GM12872 (cell line): ENCODE measurements at regions not wholly inside any gene's neighbourhood (a gene's known extent, or its start where the extent isn't known, plus 50 kb on each side); places are given as distances from the start of the nearest gene placed in this dataset.

ENCODE experiments used
- TF ChIP-seq, protein P1 (sequence below): IDR thresholded peaks from 3 replicates; pipeline ENCODE4 v1.5.1; 2011; ENCODE audit warnings: low read depth, mild to moderate bottlenecking, low read length, moderate library complexity; ENCODE audit not compliant: insufficient read depth

DNA sequence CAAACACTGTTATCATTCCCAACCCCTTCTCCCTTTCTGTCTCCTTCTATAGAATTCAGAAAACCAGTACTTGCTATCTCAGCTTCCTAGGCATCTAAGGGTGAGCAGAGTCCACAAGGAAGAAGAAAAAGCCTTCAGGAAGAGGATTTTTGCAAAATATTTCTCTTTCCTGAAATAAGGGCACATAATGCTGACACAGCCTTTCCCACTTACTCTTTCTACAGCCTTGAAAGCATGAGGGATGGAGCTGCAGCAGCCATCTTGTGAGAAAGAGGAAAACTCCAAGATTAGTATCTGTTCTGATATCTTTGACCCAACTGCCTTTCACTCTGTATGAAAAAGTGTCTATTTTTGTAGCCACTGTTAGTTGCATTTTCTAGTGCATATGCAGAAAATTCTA, 826.2 kb downstream of the KCNMA1 start:
- TF ChIP-seq, protein P1, sequence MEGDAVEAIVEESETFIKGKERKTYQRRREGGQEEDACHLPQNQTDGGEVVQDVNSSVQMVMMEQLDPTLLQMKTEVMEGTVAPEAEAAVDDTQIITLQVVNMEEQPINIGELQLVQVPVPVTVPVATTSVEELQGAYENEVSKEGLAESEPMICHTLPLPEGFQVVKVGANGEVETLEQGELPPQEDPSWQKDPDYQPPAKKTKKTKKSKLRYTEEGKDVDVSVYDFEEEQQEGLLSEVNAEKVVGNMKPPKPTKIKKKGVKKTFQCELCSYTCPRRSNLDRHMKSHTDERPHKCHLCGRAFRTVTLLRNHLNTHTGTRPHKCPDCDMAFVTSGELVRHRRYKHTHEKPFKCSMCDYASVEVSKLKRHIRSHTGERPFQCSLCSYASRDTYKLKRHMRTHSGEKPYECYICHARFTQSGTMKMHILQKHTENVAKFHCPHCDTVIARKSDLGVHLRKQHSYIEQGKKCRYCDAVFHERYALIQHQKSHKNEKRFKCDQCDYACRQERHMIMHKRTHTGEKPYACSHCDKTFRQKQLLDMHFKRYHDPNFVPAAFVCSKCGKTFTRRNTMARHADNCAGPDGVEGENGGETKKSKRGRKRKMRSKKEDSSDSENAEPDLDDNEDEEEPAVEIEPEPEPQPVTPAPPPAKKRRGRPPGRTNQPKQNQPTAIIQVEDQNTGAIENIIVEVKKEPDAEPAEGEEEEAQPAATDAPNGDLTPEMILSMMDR: no peak

DNA sequence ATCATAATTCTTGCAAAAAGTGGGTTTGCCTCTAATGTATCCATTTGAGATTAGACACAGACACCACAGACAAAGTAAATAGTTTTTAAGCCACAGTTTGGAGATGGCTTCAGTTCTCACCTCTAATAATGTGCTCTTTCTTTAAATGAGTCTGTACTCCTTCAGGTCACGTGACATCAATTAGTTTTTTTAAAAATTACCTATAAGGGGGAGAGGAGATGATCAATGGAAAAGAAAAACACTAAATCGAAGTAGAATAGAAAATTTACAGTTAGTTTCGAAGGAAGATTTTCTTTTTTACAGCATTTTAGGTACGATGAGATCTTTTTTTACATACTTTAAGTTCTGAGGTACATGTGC, 849.2 kb downstream of the KCNMA1 start:
- TF ChIP-seq, protein P1: no peak

DNA sequence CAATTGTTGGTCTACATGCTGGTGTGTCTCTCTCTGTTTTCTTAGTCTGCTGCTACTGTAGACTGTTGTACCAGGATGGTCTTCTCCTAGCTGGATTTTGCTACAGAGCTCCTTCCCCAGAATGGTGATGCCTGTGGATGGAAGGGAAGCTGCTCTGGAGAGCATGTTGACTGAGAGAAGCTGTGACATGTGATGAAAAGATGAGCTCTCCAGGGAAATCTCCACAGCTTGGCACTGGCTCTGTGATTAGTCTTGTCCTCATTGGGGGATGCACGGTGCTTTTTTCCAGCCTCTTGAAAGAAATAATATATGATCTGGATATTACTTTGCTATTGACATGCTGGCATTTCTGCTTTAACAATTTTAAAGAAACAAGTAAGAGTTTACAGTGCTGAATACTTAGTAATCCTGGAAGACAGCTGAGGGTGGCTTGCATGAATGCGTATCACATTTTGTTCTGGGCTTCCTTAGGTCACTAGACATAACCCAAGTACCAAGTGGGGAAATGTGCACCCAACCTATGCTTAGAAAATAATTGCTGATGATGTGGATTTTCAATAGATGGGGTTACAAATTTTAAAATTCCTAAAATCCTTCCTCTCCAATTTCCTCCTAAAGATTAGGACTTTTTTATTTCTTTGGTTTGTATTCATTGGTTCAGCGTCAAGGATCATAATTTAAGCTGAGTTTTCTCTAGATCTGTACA, 849.7 kb downstream of the KCNMA1 start:
- TF ChIP-seq, protein P1: no peak

DNA sequence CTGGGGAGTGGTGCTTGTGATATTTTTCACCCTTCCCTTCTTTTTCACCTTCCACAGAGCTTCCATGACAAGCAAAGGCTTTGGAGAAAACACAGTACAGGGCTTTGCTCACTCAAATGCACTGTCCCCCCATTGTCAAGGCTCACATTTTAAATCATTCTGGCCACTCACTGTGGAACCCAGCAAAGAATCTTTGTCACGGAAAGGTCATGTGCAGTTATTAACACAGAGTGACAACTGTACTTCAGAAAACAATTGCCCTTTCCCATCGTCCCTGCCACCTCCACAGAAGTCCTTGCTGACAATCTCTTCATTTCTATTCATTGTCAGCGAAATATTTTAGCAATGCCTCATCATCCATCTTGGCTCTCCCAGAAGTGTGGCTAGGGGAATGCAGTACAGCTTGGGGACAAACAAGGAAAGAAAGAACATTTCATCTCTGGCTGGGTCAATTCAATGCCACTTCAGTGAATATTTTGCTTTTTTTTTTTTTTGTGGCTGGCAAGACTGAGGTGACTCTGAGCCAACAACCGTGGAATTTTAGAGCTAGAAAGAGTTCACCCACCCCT, 851.0 kb downstream of the KCNMA1 start:
- TF ChIP-seq, protein P1: no peak

DNA sequence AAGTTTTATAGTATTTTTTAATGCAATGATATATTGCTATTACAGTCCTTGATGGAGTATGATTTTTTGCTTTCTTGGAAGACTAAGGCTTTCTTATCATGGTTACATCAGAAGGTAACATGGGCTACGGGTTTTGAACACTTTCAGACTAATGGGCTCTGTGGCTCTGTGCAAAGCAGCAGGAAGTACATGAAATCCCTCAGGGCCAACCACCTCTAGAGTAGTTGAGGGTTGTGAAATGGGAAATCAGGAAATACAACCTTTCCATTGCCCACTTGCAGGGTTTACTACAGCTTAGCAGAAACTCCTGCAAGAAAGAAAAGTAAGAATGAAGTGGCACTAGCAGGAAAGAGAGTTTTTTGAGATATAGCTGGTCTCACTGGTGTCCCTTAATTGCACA, 853.5 kb downstream of the KCNMA1 start:
- TF ChIP-seq, protein P1: no peak

DNA sequence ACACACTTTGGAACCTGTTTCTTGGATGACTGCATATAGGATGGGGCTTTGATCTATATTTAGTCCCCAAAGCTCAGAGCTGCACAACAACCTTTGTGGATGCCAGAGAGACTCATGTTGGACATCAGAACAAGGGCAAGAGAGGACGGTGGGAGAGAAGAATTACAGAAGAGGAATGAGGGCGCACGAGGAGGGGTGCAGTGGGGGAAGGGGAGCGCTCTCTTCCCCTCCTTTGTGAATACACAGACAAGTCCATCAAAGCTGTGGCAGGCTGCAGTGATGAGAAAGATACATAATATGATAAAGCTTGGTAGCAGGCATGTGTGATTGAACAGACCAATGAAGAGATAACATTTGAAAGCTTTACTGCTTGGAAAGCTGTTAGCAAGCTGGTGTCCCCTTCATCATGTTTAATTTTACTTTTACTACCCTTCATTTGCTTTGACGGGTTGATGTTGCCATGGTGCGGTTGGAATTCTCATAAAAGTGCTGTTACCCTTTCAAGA, 857.8 kb downstream of the KCNMA1 start:
- TF ChIP-seq, protein P1: no peak

DNA sequence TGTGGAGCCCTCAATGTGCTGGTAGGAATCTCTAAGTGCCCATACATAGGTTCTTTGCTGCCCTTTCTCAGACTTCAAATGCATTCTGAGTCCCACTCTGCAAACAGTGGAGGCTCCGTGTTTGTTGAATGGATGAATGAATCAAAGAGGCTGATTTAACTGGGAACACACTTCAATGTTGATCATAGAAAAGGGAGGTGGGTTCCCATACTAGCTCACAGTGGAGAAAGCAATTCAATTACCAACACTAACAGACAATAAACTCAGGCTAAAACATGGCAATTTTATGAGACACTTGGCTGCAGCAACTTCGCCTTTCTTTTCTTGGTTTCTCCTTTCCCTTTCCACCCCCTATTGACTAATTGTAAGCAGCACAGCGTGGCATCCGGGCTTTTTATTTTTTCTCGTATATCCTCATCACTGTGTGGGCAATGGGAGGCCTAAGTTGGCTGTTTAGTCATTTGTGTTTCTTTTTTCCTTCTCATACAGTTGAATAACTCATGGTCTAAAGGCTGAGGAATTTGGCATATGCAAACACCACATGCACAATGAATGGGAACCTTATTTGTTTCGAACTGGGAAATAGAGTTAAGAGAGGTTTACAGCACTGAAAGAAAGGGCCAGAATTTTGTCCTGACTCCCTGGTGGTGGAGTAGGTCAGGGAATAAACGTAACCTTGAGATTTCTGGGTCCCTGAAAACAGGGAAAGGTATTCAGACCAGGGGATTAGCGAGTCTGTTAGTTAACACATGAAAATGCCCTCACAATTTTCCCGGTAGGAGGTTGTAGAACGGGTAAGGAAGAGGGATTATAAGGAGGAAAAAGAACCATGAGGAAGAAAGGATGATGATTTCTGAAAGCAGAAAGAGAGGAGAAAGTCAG, 858.5 kb downstream of the KCNMA1 start:
- TF ChIP-seq, protein P1: no peak
